ENCODE measurements at regions not wholly inside any gene's neighbourhood (a gene's known extent, or its start where the extent isn't known, plus 50 kb on each side); places are given as distances from the start of the nearest gene placed in this dataset.
A peak's percentile ranks its signal among the peaks of the same experiment; 100 is the strongest.

- Histone ChIP-seq H3K79me1 (ENCODE audit: low read depth, low read length) (no peaks in the 10 kb centered on the region), H2BK12ac (ENCODE audit: low read depth, low read length) (peak overlapping the region; percentile 41; the same call in 1 of the 2 replicates), H3K9me3 (ENCODE audit: insufficient read depth in 2 of 2, low read depth in 1 of 2, low read length in 1 of 2) (peaks cover 0 to 2% of the 10 kb centered on the region in 2 experiments; a peak in 1 of 4 replicates), H3K4me3 (ENCODE audit: extremely low read depth in 1 of 4, insufficient read depth in 2 of 4, low read depth in 3 of 4, low read length in 4 of 4) (no peak overlapping the region), H2BK5ac (ENCODE audit: low read depth, low read length) (no peak overlapping the region), H2BK120ac (replicated peaks; ENCODE audit: low read depth, low read length) (no peak overlapping the region), H3K27ac (ENCODE audit: low read depth, low read length) (no peak overlapping the region), H3K18ac (ENCODE audit: extremely low read depth, low read length) (no peak overlapping the region), H4K5ac (ENCODE audit: insufficient read length, low read depth, low read length) (no peak overlapping the region), H2BK20ac (ENCODE audit: low read length) (no peak overlapping the region), H4K91ac (replicated peaks; ENCODE audit: insufficient read length, low read length) (no peak overlapping the region), H2AFZ (ENCODE audit: low read length) (no peak overlapping the region), H3K56ac (replicated peaks; ENCODE audit: insufficient read length, low read depth, low read length) (no peak overlapping the region), H3K23ac (ENCODE audit: insufficient read length) (no peak overlapping the region), H3K4ac (replicated peaks; ENCODE audit: insufficient read length, low read depth, low read length) (no peak overlapping the region), H3K23me2 (ENCODE audit: low read depth, low read length) (no peaks in the 10 kb centered on the region; the same call in 1 of the 2 replicates), H3K14ac (ENCODE audit: insufficient read length) (no peak overlapping the region), H2BK15ac (ENCODE audit: low read length) (no peak overlapping the region; the same call in 1 of the 2 replicates), H4K8ac (ENCODE audit: extremely low read depth, insufficient read depth, low read length) (no peak overlapping the region), H2AK5ac (ENCODE audit: low read depth, low read length) (no peak overlapping the region), H3K27me3 (replicated peaks in 1 of 4; ENCODE audit: control insufficient read depth in 3 of 4, extremely low read depth in 1 of 4, insufficient read depth in 3 of 4, low read length in 3 of 4) (no peaks in the 10 kb centered on the region), H3K4me1 (replicated peaks in 1 of 4; ENCODE audit: control insufficient read depth in 3 of 4, insufficient read depth in 4 of 4, low read length in 3 of 4) (peaks cover 0 to 8% (median 0%) of the 10 kb centered on the region in 4 experiments; a peak in 2 of 7 replicates), H3K79me2 (ENCODE audit: control insufficient read depth in 1 of 2, insufficient read depth in 2 of 2, low read length in 2 of 2) (no peaks in the 10 kb centered on the region), H3K4me2 (ENCODE audit: insufficient read depth in 1 of 2, low read depth in 2 of 2, low read length in 2 of 2) (no peak overlapping the region), H3K36me3 (ENCODE audit: control insufficient read depth in 2 of 4, insufficient read depth in 4 of 4, low read length in 3 of 4) (no peaks in the 10 kb centered on the region), H3K9ac (replicated peaks in 1 of 4; ENCODE audit: extremely low read depth in 1 of 4, low read depth in 3 of 4, low read length in 3 of 4) (no peak overlapping the region), H4K20me1 (replicated peaks in 1 of 2; ENCODE audit: control insufficient read depth in 1 of 2, insufficient read depth in 2 of 2, low read length in 2 of 2) (no peaks in the 10 kb centered on the region)
- TF ChIP-seq KDM4A (IDR thresholded peaks at IDR 0.05; ENCODE audit: low read depth, low read length, severe bottlenecking) (no peak), EZH2 (IDR thresholded peaks at IDR 0.05; ENCODE audit: low read depth, low read length, severe bottlenecking) (no peak), JUND (IDR thresholded peaks at IDR 0.05; ENCODE audit: low read length) (no peak)
- ChIA-PET POLR2A (ENCODE audit: partially characterized antibody) (no interaction called here), CTCF (ENCODE audit: partially characterized antibody) (interaction anchor here (1.5 kb wide), 1 partner anchor 22 kb away, joined by 3 read pairs; no protein-coding TSS in a partner anchor)
- 88% methylated on average over 4 of the region's 4 CpGs; no CpG with 5 or more reads in 1 of the 2 experiments for WGBS, 2 experiments (ENCODE audit: extremely low coverage in 1 of 2, insufficient coverage in 1 of 2, insufficient read length in 1 of 2, insufficient replicate concordance in 2 of 2, low coverage in 1 of 2, low lambda C conversion rate in 2 of 2, missing lambda C conversion rate in 1 of 2)
- FAIRE-seq (no peak), DNase-seq (ENCODE audit: low read depth in 1 of 2, low spot score in 2 of 2) (no peak)
These were observed 333.8 kb upstream of the ADGRL2 start for GRCh38 chr1:81466961-81467360.

Data from H1 (cell line).